HPDE6-E6E7 (cell line): ENCODE measurements at regions not wholly inside any gene's neighbourhood (a gene's known extent, or its start where the extent isn't known, plus 50 kb on each side); places are given as distances from the start of the nearest gene placed in this dataset.

Experiments
- DNase-seq: peaks from one replicate; pipeline ENCODE4 v3.0.0; 2011; ENCODE audit warnings: missing footprints; ENCODE audit errors: extremely low spot score

DNA sequence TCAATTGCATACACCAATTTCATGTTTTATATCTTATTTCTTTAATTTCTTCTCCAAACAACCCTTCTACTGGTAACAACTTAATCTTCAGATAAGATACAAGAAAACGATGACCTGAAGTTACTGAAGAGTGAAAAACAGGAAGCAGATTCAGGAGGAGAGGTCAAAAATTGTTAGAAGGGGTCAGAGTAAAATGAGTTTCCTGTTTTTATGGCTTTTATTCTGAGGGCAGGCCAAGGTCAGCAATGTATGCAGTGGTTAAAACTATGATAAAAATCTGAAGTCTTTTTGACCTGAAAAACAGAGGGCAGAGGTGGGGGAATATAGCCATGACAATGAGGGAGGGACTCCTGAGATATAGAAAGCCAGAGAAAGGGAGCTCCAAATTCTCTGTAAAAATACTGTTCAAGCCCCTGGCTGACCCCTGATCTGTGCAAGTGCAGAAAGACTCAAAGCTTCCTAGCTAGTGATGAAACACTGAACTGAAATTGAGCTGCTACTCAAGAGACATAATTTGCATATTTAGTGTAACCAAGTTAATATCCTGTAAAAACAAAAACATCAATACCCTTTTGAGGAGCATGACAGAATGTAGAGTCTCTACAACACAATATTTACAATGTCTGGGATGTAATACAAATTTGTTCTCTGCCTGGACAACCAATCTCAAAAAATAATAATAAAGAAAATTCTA, 514.3 kb upstream of the SEL1L start:
- DNase-seq: no peak

DNA sequence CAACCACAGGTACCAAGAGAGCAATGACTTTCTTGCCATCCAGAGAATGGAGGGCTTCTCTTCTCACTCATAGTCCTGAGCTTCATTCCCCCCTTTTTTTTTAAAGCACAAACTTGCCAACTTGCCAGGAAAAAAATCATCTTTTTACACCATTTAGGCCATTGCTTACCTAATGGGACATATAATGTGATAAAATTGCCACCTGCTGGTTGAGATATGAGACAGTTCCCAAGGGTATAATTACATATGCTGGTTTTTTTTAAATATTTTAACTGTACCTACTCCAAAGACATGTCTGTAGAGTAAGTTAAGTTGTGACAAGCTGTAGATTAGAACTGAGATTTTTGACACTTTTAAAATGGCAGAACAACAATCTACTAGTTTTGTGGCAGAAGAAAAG, 519.1 kb upstream of the SEL1L start:
- no peak for DNase-seq

DNA sequence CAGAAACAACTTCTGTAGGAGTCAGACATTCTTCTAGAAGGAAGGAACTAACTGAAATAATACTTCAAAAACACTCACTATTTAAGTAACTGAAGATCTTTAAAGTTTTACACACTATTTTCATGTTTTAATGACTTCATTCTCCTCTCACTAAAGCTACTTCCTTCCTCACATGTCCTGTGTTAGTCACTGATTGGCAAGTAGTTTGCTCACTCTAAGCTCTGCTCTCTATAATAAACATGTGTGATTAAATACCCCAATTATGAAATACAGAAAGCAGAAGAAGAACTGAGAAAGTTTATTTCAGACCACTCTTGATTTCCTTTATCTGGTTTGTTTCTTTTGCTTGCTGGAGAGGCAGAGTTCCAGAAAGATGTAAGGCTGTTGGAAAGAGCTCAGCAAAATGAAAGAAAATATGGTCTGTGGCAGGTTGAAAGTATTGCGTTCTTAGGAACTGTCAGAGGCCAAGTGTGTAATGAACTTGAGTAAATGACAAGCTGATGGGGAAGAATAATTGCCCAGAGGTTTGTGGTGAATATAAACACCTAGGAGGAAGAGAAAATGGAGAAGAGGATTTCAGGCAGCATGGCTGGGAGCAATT, 522.0 kb upstream of the SEL1L start:
- DNase-seq: no peak

DNA sequence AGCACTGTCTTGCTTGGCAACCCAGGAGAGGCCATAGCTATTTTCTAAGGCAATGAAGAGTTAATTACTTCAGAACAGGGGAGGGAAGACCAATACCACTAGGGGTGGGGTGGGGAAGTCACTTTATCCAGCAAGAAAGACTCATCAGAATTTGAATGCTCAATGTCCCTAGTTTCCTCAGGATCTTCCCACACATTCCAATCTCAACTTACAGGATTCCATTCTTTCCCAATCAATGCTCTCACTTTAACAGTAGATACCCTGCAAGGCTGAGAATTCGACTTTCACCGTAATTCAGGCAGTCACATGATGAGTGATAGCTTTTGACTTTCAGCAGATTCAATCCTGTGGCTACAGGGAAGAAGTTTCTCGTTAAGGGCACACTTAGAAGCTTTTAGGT, 526.6 kb upstream of the SEL1L start:
- DNase-seq: no peak

DNA sequence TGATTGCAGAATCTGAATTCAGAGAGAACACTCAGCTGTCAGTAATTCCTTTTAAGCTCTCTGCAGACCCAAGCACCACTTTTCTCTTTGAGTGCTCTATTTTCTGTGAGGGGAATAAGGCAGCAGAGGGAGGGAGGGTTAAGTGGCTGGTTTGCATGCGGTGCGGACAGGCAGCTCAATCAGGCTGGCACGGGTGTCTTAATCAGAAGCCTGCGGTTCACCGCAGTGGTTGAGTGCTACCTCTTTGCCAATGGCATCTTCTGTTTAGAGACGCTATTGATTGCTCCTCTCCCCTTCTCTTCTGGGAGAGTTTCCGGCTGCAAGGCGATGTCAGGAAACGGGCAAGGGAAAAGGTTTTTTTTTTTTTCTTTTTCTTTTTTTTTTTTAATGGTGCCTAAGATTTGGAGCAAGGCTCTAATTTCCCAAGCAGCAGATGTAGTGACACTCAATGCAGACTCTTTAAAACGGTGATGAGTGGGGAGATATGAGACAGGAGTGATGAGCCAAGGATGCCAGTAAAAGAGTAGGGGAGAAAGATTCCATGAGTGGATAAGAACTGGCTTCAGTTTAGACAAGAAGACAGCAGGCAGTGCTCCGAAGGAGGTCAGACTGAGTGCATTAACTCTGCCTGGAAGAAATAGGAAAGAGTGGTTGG, 533.7 kb upstream of the SEL1L start:
- DNase-seq: no peak

DNA sequence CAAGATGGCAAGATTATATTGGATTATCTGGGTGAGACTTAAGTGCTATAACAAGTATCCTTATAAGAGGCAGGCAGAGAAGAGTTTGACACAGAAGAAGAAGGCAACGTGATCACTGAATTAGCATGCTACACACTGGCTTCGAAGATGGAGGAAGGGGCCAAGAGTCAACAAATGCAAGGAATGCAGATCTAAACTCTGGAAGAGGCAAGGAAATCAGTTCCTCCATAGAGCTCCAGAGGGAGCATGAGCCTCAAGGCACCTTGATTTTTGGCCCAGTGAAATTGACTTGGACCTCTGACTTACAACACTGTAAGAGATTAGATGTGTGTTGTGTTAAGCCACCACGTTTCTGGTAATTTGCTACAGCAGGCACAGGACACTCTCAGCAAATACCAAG, 536.4 kb upstream of the SEL1L start:
- DNase-seq: no peak

DNA sequence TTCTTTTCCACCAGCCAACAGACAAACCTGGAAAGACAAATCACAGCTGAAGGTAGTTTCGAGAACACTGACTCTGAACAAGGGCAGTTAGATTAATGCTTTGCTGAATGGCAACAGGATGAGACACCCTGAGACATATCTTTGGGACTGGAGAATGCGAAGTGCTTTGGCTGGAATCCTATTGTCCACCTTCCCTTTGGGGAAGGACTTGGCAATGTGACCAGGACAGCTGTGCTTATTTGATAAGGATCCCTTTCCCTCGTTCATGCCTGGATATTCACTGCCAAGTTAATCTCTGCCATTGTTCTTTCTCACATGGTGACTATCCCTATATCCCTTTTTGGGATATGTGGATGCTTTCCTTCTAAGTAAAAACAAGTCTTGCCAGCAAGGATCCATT, 537.1 kb upstream of the SEL1L start:
- DNase-seq: no peak

GRCh38 chr14:82073547-82073946, 539.9 kb upstream of the SEL1L start:
- no peak for DNase-seq

- DNase-seq: peak; percentile 8
Observed at GRCh38 chr14:82075566-82075965, 541.9 kb upstream of the SEL1L start.

DNA sequence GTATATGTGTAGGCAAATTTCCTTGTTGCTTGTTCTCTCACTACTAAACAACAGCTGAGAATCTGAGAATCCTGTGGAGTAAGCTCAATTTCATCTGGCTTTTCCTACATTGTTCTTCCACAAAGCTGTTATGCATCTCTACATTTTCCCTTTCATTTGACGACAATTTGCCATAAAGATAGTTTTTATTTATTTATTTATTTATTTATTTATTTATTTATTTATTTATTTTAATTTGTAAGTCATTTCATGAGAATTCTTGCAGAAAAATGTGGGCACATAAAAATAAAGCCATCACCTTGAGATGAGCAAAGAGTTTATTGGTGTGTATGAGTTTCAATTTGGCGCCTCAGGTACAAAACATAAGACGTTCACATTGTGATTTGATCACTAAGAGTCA, 545.9 kb upstream of the SEL1L start:
- DNase-seq: no peak

DNA sequence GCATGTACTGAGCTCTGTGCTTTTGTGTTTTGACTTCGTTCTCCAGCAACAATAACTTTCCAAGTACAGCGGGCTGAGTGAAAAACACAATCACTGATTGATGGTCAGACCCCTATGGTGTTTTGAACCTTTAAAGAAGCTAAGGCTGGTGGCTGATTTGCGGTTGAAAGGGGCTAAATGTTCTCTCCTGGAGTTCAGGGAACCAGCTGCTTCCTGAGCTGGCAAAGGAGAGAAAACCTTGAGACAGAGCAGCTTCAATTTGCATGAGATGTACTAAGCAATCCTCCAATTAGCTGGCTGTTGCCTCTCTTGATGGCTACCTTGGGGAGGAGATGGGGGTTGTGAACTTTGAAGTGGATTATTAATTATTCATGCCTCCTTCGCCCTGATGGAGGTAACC, 546.7 kb upstream of the SEL1L start:
- no peak for DNase-seq

DNA sequence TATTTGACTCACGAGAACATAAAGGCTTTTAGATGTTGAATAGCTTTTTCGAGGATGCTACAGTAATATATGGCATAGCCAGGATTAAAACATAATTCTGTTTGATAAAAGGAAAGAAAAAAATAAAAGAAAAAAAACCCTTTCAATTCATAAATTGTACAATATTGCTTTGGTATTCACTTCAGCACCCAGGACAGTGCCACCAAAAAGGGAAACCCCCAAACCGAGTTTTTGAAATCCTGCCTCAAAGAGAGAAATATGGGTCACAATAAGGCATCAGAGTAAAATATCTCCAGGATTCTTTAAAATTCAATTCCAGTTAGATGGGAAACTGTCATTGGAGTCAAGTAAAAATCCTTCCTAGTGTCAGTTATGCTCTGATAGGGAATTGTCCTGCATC, 551.2 kb upstream of the SEL1L start:
- no peak for DNase-seq

DNA sequence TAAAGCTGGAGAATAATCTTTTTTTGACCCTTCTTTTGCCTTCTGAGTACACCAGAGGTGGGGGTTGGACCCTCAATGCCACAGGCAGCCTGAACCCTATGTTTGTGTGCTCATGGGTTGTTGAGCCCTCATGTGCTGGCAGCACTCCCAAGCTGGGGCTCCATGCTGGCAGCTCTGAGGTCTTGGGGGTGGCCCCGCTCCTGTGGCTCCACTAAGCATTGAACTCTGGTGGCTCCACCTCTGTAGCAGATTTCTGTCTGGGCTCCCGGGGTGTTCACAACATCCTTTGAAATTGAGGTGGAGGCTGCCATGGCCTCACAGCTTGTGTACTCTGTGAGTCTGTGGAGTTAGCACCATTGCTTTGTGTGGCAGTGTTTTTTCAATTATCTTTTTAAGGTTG, 557.4 kb upstream of the SEL1L start:
- DNase-seq: no peak

GRCh38 chr14:82094829-82095345, 561.2 kb upstream of the SEL1L start:
- no peak for DNase-seq

DNA sequence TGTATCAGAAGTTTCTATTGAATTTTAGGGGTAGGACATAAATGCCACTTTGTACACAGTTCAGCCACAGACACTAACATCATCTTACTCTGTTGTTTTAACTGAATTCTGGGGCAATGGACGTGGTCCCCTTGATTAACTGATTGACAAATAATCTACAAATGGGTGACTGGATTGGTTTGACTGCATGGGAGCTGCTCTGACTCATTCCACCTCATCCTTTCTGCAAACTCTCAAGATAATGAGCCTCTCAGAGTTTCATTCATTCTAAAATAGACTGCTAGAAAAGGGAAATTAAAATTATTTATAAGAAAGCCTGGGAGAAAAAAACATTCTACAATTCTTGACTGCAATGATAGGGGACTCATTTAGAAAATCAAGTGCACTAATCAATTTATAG, 570.4 kb upstream of the SEL1L start:
- no peak for DNase-seq

GRCh38 chr14:82112210-82112839, 578.7 kb upstream of the SEL1L start:
- no peak for DNase-seq

GRCh38 chr14:82113007-82113406, 579.4 kb upstream of the SEL1L start:
- DNase-seq: no peak

- DNase-seq: no peak
Observed at GRCh38 chr14:82113710-82114109, 580.1 kb upstream of the SEL1L start.

DNA sequence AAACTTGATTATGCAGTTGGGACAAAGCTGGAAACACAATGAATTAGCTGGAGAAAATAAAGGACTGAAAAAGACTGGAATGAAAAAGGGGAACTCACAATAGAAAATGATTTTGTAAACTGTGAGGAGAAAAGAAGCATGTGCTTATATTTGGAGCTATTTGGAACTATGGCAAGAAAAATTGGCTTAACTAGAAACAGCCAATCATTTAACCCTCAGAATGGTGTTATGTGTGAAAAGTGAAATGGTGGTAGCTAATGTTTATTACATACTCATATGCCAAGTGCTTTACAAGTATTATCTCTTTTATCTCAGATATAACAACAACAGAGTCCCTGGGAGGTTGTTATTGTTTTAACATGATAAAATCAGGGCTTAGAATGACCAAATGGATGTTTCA, 583.1 kb upstream of the SEL1L start:
- DNase-seq: no peak

DNA sequence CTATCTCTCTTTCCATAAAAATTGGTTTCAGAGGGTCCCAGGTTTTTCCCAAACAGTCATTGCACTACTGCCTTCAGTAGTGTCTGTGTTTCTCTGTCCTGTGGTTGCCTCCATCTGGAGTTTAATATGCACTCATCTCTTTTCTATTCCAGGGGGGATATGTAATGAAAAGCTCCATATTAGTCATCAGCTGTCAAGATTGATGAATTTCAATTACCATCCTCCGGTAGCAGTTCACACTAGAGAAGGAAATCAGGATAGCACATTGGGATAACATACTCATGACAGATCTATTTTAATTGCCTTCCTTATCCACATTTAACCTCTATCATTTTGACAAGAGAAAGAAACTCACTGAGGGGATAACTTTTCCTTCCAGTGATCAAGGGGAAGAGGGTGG, 589.0 kb upstream of the SEL1L start:
- no peak for DNase-seq

DNA sequence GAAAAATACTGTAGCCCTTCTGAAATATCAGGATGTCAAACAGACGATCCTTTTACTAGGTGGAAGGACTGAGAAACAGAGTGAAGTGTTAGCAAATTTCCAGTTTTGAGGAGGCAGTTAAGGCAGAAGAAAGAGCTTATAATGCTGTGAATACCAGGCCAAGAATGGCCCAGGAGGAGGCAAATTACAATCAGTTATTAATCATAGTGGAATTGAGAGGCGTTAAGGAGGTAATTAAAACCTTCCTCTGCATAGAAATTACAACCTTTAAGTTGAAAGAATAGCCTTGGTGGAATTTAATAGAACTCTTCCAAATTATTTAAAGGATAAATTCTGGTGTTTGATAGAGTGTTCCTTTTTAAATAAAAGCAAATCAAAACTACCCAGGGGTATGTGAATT, 590.9 kb upstream of the SEL1L start:
- DNase-seq: no peak

DNA sequence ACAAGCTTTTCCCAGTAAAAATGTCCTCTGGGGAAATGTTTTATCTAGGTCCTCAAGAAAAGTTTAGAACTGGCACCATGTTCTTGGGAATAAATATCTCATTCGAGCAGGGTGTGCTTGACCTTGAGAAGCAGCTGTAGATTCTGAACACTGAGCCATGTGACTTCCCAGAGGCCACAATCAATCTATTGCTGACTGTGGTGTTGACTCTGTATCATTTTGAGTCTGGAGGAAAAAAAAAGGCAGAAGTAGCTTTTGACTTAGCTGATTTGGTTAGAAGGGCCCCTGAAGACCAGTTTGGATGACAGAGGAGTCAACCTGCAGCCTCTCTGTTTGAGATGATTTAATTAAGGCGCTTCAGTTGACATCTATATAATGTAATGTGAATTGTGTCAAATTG, 592.4 kb upstream of the SEL1L start:
- DNase-seq: no peak

- DNase-seq: no peak
Observed at GRCh38 chr14:82134411-82134810, 600.8 kb upstream of the SEL1L start.
